OCI-LY7 (cell line): ENCODE measurements at regions not wholly inside any gene's neighbourhood (a gene's known extent, or its start where the extent isn't known, plus 50 kb on each side); places are given as distances from the start of the nearest gene placed in this dataset.
"Not testable (repeated sequence)": the region's sequence is repeated elsewhere in the genome, so short reads cannot be mapped to it uniquely, and the experiment has no call there.

Source experiments
- BruUV-seq: library from RNA; stranded (reverse); fragments of 400-500 nt; replicated peaks from 2 replicates; lab custom pipeline; 2021; lab: Mats Ljungman, UMichigan
- CTCF ChIA-PET: fragments of 300-600 bp; sonication (Branson Sonifier 250); formaldehyde crosslinking; loops from one replicate; lab custom pipeline; 2022; ENCODE audit warnings: antibody characterized with exemption; ENCODE audit not compliant: unreplicated experiment; lab: Charles Lee
- POLR2A ChIA-PET: fragments of 300-600 bp; sonication (Branson Sonifier 250); formaldehyde crosslinking; loops from one replicate; lab custom pipeline; 2022; ENCODE audit warnings: antibody characterized with exemption; lab: Charles Lee
- DNase-seq: peaks from one replicate; pipeline ENCODE4 v3.0.0-alpha.2; 2015; ENCODE audit warnings: low spot score
- H2AFZ ChIP-seq: fragments of 200-600 bp; sonication (generic), shearing (Covaris generic); 2 replicates; pipeline ENCODE4 v1.6.1; 2014; ENCODE audit warnings: mild to moderate bottlenecking, antibody characterized with exemption, low read length, moderate library complexity
- H3K27ac ChIP-seq: fragments of 200-600 bp; sonication (generic); 2 replicates; pipeline ENCODE4 v1.5.1; 2014; ENCODE audit warnings: mixed run types, low read depth, mild to moderate bottlenecking, moderate library complexity, low read length, inconsistent platforms; ENCODE audit not compliant: poor library complexity, severe bottlenecking
- H3K36me3 ChIP-seq: fragments of 200-600 bp; sonication (generic); 2 replicates; pipeline ENCODE4 v1.6.1; 2014; ENCODE audit warnings: mild to moderate bottlenecking, antibody characterized with exemption, low read length, moderate library complexity, mixed read lengths; ENCODE audit not compliant: insufficient read depth
- H3K4me1 ChIP-seq: fragments of 200-600 bp; sonication (generic); 2 replicates; pipeline ENCODE4 v1.5.1; 2014; ENCODE audit warnings: mild to moderate bottlenecking, low read length; ENCODE audit not compliant: insufficient read depth, poor library complexity, severe bottlenecking
- H3K4me2 ChIP-seq: fragments of 200-600 bp; sonication (generic); 2 replicates; pipeline ENCODE4 v1.6.1; 2014; ENCODE audit warnings: mild to moderate bottlenecking, low read length
- H3K4me3 ChIP-seq: fragments of 200-600 bp; sonication (generic); 2 replicates; pipeline ENCODE4 v1.5.1; 2014; ENCODE audit warnings: mild to moderate bottlenecking, low read depth, low read length; ENCODE audit not compliant: poor library complexity, severe bottlenecking
- H3K79me2 ChIP-seq: fragments of 200-600 bp; sonication (generic); 2 replicates; pipeline ENCODE4 v1.6.1; 2016; ENCODE audit warnings: low read depth, mild to moderate bottlenecking, low read length, moderate library complexity, mixed read lengths; ENCODE audit not compliant: insufficient read depth
- H3K9me2 ChIP-seq: fragments of 200-600 bp; sonication (generic); 2 replicates; pipeline ENCODE4 v1.6.1; 2016; ENCODE audit warnings: mild to moderate bottlenecking, low read length, mixed read lengths; ENCODE audit not compliant: insufficient read depth
- H3K9me3 ChIP-seq: fragments of 200-600 bp; sonication (generic); 2 replicates; pipeline ENCODE4 v1.6.1; 2014; ENCODE audit warnings: mild to moderate bottlenecking, mixed run types, low read length, mixed read lengths
- H4K20me1 ChIP-seq: fragments of 200-600 bp; sonication (generic); 2 replicates; pipeline ENCODE4 v1.6.1; 2014; ENCODE audit warnings: mild to moderate bottlenecking, antibody characterized with exemption, low read length, moderate library complexity, mixed read lengths; ENCODE audit not compliant: insufficient read depth
- CTCF ChIP-seq: fragments of 200-600 bp; sonication (generic); conservative IDR thresholded peaks from 2 replicates; pipeline ENCODE4 v1.5.1; 2014; ENCODE audit warnings: mild to moderate bottlenecking, antibody characterized with exemption, low read length, moderate library complexity, mixed read lengths
- EZH2phosphoT487 ChIP-seq: fragments of 200-600 bp; sonication (generic); IDR thresholded peaks from 2 replicates; pipeline ENCODE4 v1.6.1; 2018; ENCODE audit warnings: low read depth, borderline replicate concordance, mild to moderate bottlenecking, mixed run types, antibody characterized with exemption, low read length, moderate library complexity, mixed read lengths
- intact Hi-C: fragments of 100-400 bp; cut with micrococcal nuclease; formaldehyde crosslinking; loops from one replicate; pipeline ENCODE4 v1.10.0; 2022; ENCODE audit not compliant: unreplicated experiment

GRCh38 chr17:22717211-22717610, 1024.9 kb downstream of the KCNJ18 start:
- Histone ChIP-seq H3K9me3 (no peaks in the 10 kb centered on the region), H3K27ac (no peak overlapping the region), H3K4me3 (no peak overlapping the region), H3K4me2 (no peak overlapping the region), H3K4me1 (no peaks in the 10 kb centered on the region), H2AFZ (no peak overlapping the region), H3K79me2 (no peaks in the 10 kb centered on the region), H3K36me3 (no peaks in the 10 kb centered on the region), H3K9me2 (no peaks in the 10 kb centered on the region), H4K20me1 (no peaks in the 10 kb centered on the region)
- no peak for TF ChIP-seq EZH2phosphoT487
- no peak for TF ChIP-seq CTCF
- intact Hi-C loops: loop anchor here (10.0 kb wide), 1 partner anchor 62 kb away; no protein-coding TSS in a partner anchor
- ChIA-PET POLR2A (no interaction called here), CTCF (no interaction called here)
- no peak for DNase-seq
- no TSS peak for BruUV-seq

GRCh38 chr17:22718689-22719088, 1026.4 kb downstream of the KCNJ18 start:
- no TSS peak for BruUV-seq
- POLR2A ChIA-PET: no interaction called here
- intact Hi-C loops: loop anchor here (10.0 kb wide), 1 partner anchor 64 kb away; no protein-coding TSS in a partner anchor

DNA sequence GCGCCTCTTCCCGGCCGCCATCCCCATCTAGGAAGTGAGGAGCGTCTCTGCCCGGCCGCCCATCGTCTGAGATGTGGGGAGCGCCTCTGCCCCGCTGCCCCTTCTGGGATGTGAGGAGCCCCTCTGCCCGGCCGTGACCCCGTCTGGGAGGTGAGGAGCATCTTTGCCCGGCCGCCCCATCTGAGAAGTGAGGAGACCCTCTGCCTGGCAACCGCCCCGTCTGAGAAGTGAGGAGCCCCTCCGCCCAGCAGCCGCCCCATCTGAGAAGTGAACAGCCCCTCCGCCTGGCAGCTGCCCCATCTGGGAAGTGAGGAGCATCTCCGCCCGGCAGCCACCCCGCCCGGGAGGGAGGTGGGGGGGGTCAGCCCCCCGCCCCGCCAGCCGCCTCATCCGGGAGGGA, 1048.7 kb downstream of the KCNJ18 start:
- H3K9me2 ChIP-seq, H3K36me3 ChIP-seq, intact Hi-C loops, H2AFZ ChIP-seq, H3K9me3 ChIP-seq, H3K4me2 ChIP-seq, POLR2A ChIA-PET, CTCF ChIA-PET, H3K4me3 ChIP-seq, H3K4me1 ChIP-seq, H3K79me2 ChIP-seq, BruUV-seq, DNase-seq, H3K27ac ChIP-seq, H4K20me1 ChIP-seq: not testable (repeated sequence)

More at GRCh38 chr17:22718689-22719088, 1026.4 kb downstream of the KCNJ18 start:
- Histone ChIP-seq H3K9me2 (no peaks in the 10 kb centered on the region), H3K36me3 (no peaks in the 10 kb centered on the region), H2AFZ (no peak overlapping the region), H3K27ac (no peak overlapping the region), H4K20me1 (no peaks in the 10 kb centered on the region), H3K4me2 (no peak overlapping the region), H3K9me3 (no peaks in the 10 kb centered on the region), H3K79me2 (no peaks in the 10 kb centered on the region), H3K4me3 (no peak overlapping the region), H3K4me1 (no peaks in the 10 kb centered on the region)
- CTCF ChIA-PET: no interaction called here
- DNase-seq: no peak
- TF ChIP-seq EZH2phosphoT487 (no peak), CTCF (no peak)
